Peyer's patch (tissue), 4 donors: ENCODE measurements at regions not wholly inside any gene's neighbourhood (a gene's known extent, or its start where the extent isn't known, plus 50 kb on each side); places are given as distances from the start of the nearest gene placed in this dataset.

Source experiments
- CTCF ChIP-seq, 6 experiments: fragments of 450-650 bp in 4 of 6; fragments of 200-600 bp in 2 of 6; sonication (generic) in 1 of 6; IDR thresholded peaks; one replicate each; pipeline ENCODE4 v1.5.1; 2017 to 2019; ENCODE audit warnings: antibody characterized with exemption in 6 of 6, mild to moderate bottlenecking in 3 of 6, moderate library complexity in 1 of 6
- POLR2A ChIP-seq, 2 donors: fragments of 450-650 bp; IDR thresholded peaks; one replicate each; pipeline ENCODE4 v1.5.1; 2017; ENCODE audit warnings: antibody characterized with exemption in 2 of 2, mild to moderate bottlenecking in 2 of 2, moderate library complexity in 2 of 2

GRCh38 chr9:72440378-72440777 lies 75.4 kb upstream of the ZFAND5 start:
- TF ChIP-seq CTCF (IDR thresholded peaks at IDR 0.05) (no peak), POLR2A (IDR thresholded peaks at IDR 0.05) (no peak)
